ENCODE measurements at regions not wholly inside any gene's neighbourhood (a gene's known extent, or its start where the extent isn't known, plus 50 kb on each side); places are given as distances from the start of the nearest gene placed in this dataset.

DNA sequence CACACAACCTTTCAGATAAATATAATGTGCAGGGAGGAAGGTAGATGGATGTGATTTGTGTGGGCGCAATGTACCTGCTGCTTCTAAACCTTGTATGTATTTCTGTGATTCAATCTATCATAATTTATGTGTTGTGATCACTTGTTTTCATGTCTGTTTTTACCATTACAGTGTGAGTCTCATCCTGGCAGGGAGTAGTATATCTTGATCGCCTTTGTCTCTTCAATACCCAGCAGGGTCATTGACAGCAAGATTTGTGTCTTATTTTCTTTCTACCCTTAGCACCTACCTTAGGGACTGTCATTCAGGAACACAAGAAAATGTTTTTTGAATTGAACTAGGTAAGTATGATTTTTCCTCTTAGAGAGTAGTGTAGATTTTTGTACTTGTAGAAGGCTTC lies 83.7 kb upstream of the SELENOK start:
- TF ChIP-seq, protein P1, sequence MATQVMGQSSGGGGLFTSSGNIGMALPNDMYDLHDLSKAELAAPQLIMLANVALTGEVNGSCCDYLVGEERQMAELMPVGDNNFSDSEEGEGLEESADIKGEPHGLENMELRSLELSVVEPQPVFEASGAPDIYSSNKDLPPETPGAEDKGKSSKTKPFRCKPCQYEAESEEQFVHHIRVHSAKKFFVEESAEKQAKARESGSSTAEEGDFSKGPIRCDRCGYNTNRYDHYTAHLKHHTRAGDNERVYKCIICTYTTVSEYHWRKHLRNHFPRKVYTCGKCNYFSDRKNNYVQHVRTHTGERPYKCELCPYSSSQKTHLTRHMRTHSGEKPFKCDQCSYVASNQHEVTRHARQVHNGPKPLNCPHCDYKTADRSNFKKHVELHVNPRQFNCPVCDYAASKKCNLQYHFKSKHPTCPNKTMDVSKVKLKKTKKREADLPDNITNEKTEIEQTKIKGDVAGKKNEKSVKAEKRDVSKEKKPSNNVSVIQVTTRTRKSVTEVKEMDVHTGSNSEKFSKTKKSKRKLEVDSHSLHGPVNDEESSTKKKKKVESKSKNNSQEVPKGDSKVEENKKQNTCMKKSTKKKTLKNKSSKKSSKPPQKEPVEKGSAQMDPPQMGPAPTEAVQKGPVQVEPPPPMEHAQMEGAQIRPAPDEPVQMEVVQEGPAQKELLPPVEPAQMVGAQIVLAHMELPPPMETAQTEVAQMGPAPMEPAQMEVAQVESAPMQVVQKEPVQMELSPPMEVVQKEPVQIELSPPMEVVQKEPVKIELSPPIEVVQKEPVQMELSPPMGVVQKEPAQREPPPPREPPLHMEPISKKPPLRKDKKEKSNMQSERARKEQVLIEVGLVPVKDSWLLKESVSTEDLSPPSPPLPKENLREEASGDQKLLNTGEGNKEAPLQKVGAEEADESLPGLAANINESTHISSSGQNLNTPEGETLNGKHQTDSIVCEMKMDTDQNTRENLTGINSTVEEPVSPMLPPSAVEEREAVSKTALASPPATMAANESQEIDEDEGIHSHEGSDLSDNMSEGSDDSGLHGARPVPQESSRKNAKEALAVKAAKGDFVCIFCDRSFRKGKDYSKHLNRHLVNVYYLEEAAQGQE (IDR thresholded peaks at IDR 0.05; ENCODE audit: low read depth) = no peak
- no peak for TF ChIP-seq YY1 (IDR thresholded peaks at IDR 0.05; ENCODE audit: extremely low read depth, insufficient replicate concordance, low read depth, low read length)
- TF ChIP-seq EGR1 (IDR thresholded peaks at IDR 0.05; ENCODE audit: low read depth) = no peak
- TF ChIP-seq, protein P2, sequence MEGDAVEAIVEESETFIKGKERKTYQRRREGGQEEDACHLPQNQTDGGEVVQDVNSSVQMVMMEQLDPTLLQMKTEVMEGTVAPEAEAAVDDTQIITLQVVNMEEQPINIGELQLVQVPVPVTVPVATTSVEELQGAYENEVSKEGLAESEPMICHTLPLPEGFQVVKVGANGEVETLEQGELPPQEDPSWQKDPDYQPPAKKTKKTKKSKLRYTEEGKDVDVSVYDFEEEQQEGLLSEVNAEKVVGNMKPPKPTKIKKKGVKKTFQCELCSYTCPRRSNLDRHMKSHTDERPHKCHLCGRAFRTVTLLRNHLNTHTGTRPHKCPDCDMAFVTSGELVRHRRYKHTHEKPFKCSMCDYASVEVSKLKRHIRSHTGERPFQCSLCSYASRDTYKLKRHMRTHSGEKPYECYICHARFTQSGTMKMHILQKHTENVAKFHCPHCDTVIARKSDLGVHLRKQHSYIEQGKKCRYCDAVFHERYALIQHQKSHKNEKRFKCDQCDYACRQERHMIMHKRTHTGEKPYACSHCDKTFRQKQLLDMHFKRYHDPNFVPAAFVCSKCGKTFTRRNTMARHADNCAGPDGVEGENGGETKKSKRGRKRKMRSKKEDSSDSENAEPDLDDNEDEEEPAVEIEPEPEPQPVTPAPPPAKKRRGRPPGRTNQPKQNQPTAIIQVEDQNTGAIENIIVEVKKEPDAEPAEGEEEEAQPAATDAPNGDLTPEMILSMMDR (IDR thresholded peaks at IDR 0.05 in 2 of 3, conservative IDR thresholded peaks at IDR 0.05 in 1 of 3; ENCODE audit: borderline replicate concordance in 1 of 3, insufficient read depth in 1 of 3, low read depth in 2 of 3, low read length in 2 of 3) = no peak
- TF ChIP-seq EZH2 (IDR thresholded peaks at IDR 0.05) = no peak
- TF ChIP-seq, protein P3, sequence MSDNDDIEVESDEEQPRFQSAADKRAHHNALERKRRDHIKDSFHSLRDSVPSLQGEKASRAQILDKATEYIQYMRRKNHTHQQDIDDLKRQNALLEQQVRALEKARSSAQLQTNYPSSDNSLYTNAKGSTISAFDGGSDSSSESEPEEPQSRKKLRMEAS (IDR thresholded peaks at IDR 0.05) = no peak
- TF ChIP-seq CEBPB (IDR thresholded peaks at IDR 0.05; ENCODE audit: low read depth) = no peak
- no peak for TF ChIP-seq RAD21 (IDR thresholded peaks at IDR 0.05; ENCODE audit: low read depth)
- no peak for TF ChIP-seq POLR2AphosphoS5 (IDR thresholded peaks at IDR 0.05; ENCODE audit: low read depth, low read length)
- no peak for TF ChIP-seq POLR2A (IDR thresholded peaks at IDR 0.05; ENCODE audit: borderline replicate concordance, extremely low read depth, insufficient read depth, insufficient read length)
- TF ChIP-seq SIN3A (IDR thresholded peaks at IDR 0.05; ENCODE audit: low read depth) = no peak
- TF ChIP-seq TCF7L2 (IDR thresholded peaks at IDR 0.05; ENCODE audit: borderline replicate concordance, extremely low read depth, insufficient read depth, insufficient read length) = no peak
